CD4-positive, CD25-positive, alpha-beta regulatory T cell (primary cell): ENCODE measurements at regions not wholly inside any gene's neighbourhood (a gene's known extent, or its start where the extent isn't known, plus 50 kb on each side); places are given as distances from the start of the nearest gene placed in this dataset.

ENCODE experiments used
- ATAC-seq, 2 donors: fragments of 150-1000 bp; cut with Tn5 transposase; one replicate each; pipeline ENCODE4 v1.10.0; 2021; ENCODE audit warnings: low read depth in 2 of 2, moderate number of reproducible peaks in 2 of 2, moderate library complexity in 1 of 2
- DNase-seq, 3 donors: peaks; one replicate each; pipeline versions ENCODE4 v3.0.0 to v3.0.0-alpha.2; 2012 to 2022; ENCODE audit warnings: mixed read lengths in 1 of 3
- H3K27ac ChIP-seq: one replicate; pipeline ENCODE4 v1.7.0; 2013; ENCODE audit warnings: mild to moderate bottlenecking, low read length; ENCODE audit not compliant: insufficient read depth, poor library complexity, severe bottlenecking
- H3K27me3 ChIP-seq: one replicate; pipeline ENCODE4 v1.7.0; 2013; ENCODE audit warnings: low read length; ENCODE audit not compliant: control insufficient read depth, insufficient read depth
- H3K36me3 ChIP-seq: one replicate; pipeline ENCODE4 v1.7.0; 2013; ENCODE audit warnings: mild to moderate bottlenecking, low read length, moderate library complexity; ENCODE audit not compliant: control insufficient read depth, insufficient read depth
- H3K4me1 ChIP-seq: 2 replicates; pipeline ENCODE4 v1.7.0; 2013; ENCODE audit warnings: mild to moderate bottlenecking, low read length; ENCODE audit not compliant: insufficient read depth, control insufficient read depth, poor library complexity, severe bottlenecking
- H3K4me3 ChIP-seq: one replicate; pipeline ENCODE4 v1.7.0; 2013; ENCODE audit warnings: low read depth, mild to moderate bottlenecking, low read length, moderate library complexity
- H3K9me3 ChIP-seq, 2 experiments: 1 replicate in 1 of 2; 2 replicates in 1 of 2; pipeline ENCODE4 v1.7.0; 2013; ENCODE audit warnings: low read length in 2 of 2, mild to moderate bottlenecking in 1 of 2, moderate library complexity in 1 of 2; ENCODE audit not compliant: control insufficient read depth in 2 of 2
- H3K27ac Mint-ChIP-seq, 3 donors: one replicate each; pipeline ENCODE4 v1.8.0; 2020 to 2022; ENCODE audit warnings: mild to moderate bottlenecking in 3 of 3, mixed read lengths in 3 of 3, moderate library complexity in 2 of 3
- H3K27me3 Mint-ChIP-seq: one replicate; pipeline ENCODE4 v1.8.0; 2022; ENCODE audit warnings: mild to moderate bottlenecking, mixed read lengths
- H3K36me3 Mint-ChIP-seq: one replicate; pipeline ENCODE4 v1.8.0; 2020; ENCODE audit warnings: mixed read lengths
- H3K4me1 Mint-ChIP-seq, 4 donors: one replicate each; pipeline ENCODE4 v1.8.0; 2020 to 2022; ENCODE audit warnings: mixed read lengths in 4 of 4, mild to moderate bottlenecking in 1 of 4
- H3K4me3 Mint-ChIP-seq, 4 donors: one replicate each; pipeline ENCODE4 v1.8.0; 2020 to 2022; ENCODE audit warnings: mild to moderate bottlenecking in 4 of 4, mixed read lengths in 4 of 4, moderate library complexity in 3 of 4
- H3K9me3 Mint-ChIP-seq, 7 donors: one replicate each; pipeline ENCODE4 v1.8.0; 2020 to 2022; ENCODE audit warnings: mixed read lengths in 7 of 7, mild to moderate bottlenecking in 3 of 7, moderate library complexity in 2 of 7

GRCh38 chr14:95597784-95598211 is 62.9 kb downstream of the GLRX5 start:
- no peaks in the 10 kb centered on the region for H3K36me3 ChIP-seq
- H3K4me1 Mint-ChIP-seq: no peaks in the 10 kb centered on the region
- peaks cover 18% of the 10 kb centered on the region for H3K27me3 Mint-ChIP-seq
- H3K27ac Mint-ChIP-seq: no peak overlapping the region
- H3K27ac ChIP-seq: no peak overlapping the region
- H3K9me3 Mint-ChIP-seq: peaks cover 0 to 4% (median 0%) of the 10 kb centered on the region in 7 donors
- no peak overlapping the region for H3K4me3 Mint-ChIP-seq
- H3K4me3 ChIP-seq: no peak overlapping the region
- no peaks in the 10 kb centered on the region for H3K36me3 Mint-ChIP-seq
- H3K27me3 ChIP-seq: peaks cover 24% of the 10 kb centered on the region
- no peaks in the 10 kb centered on the region for H3K4me1 ChIP-seq
- ATAC-seq (no peak), DNase-seq (no peak)
- no peaks in the 10 kb centered on the region for H3K9me3 ChIP-seq

- DNase-seq (no peak), ATAC-seq (no peak)
- H3K27me3 ChIP-seq: peaks cover 22% of the 10 kb centered on the region
- Mint-ChIP-seq H3K9me3 (peaks cover 0 to 4% (median 0%) of the 10 kb centered on the region in 7 donors), H3K27me3 (peaks cover 21% of the 10 kb centered on the region), H3K27ac (no peak overlapping the region), H3K4me1 (no peaks in the 10 kb centered on the region), H3K4me3 (no peak overlapping the region), H3K36me3 (no peaks in the 10 kb centered on the region)
- no peaks in the 10 kb centered on the region for H3K4me1 ChIP-seq
- H3K27ac ChIP-seq: no peak overlapping the region
- no peaks in the 10 kb centered on the region for H3K9me3 ChIP-seq
- no peaks in the 10 kb centered on the region for H3K36me3 ChIP-seq
- no peak overlapping the region for H3K4me3 ChIP-seq
These were observed 66.8 kb downstream of the GLRX5 start for GRCh38 chr14:95601650-95602049.

- H3K4me1 ChIP-seq: no peaks in the 10 kb centered on the region
- ATAC-seq (no peak), DNase-seq (no peak)
- Mint-ChIP-seq H3K9me3 (peaks cover 0 to 4% (median 0%) of the 10 kb centered on the region in 7 donors), H3K36me3 (no peaks in the 10 kb centered on the region), H3K27me3 (peaks cover 15% of the 10 kb centered on the region), H3K4me1 (no peaks in the 10 kb centered on the region), H3K4me3 (no peak overlapping the region), H3K27ac (no peak overlapping the region)
- no peak overlapping the region for H3K4me3 ChIP-seq
- H3K27ac ChIP-seq: no peak overlapping the region
- H3K27me3 ChIP-seq: peaks cover 17% of the 10 kb centered on the region
- H3K9me3 ChIP-seq: no peaks in the 10 kb centered on the region
- no peaks in the 10 kb centered on the region for H3K36me3 ChIP-seq
These were observed 68.6 kb downstream of the GLRX5 start for GRCh38 chr14:95603415-95603814.

GRCh38 chr14:95606266-95606665 is 71.4 kb downstream of the GLRX5 start:
- Histone ChIP-seq H3K4me1 (no peaks in the 10 kb centered on the region), H3K27me3 (peaks cover 8% of the 10 kb centered on the region), H3K36me3 (no peaks in the 10 kb centered on the region), H3K4me3 (no peak overlapping the region), H3K27ac (no peak overlapping the region), H3K9me3 (no peaks in the 10 kb centered on the region)
- DNase-seq: no peak
- Mint-ChIP-seq H3K9me3 (peaks cover 0 to 2% (median 0%) of the 10 kb centered on the region in 7 donors), H3K27me3 (peaks cover 13% of the 10 kb centered on the region), H3K4me3 (no peak overlapping the region), H3K27ac (no peak overlapping the region), H3K36me3 (no peaks in the 10 kb centered on the region), H3K4me1 (no peaks in the 10 kb centered on the region)
- ATAC-seq: no peak

- Histone ChIP-seq H3K4me3 (no peak overlapping the region), H3K36me3 (no peaks in the 10 kb centered on the region), H3K4me1 (no peaks in the 10 kb centered on the region), H3K9me3 (no peaks in the 10 kb centered on the region), H3K27me3 (peaks cover 7% of the 10 kb centered on the region), H3K27ac (no peak overlapping the region)
- no peaks in the 10 kb centered on the region for H3K4me1 Mint-ChIP-seq
- ATAC-seq (no peak), DNase-seq (no peak)
- H3K4me3 Mint-ChIP-seq: no peak overlapping the region
- H3K27ac Mint-ChIP-seq: no peak overlapping the region
- peaks cover 31% of the 10 kb centered on the region for H3K27me3 Mint-ChIP-seq
- no peaks in the 10 kb centered on the region for H3K36me3 Mint-ChIP-seq
- peaks cover 0 to 2% (median 0%) of the 10 kb centered on the region in 7 donors for H3K9me3 Mint-ChIP-seq
These were observed 73.9 kb downstream of the GLRX5 start for GRCh38 chr14:95608637-95609235.

GRCh38 chr14:95609398-95609990 is 74.6 kb downstream of the GLRX5 start:
- Histone ChIP-seq H3K27ac (no peak overlapping the region), H3K27me3 (peaks cover 7% of the 10 kb centered on the region), H3K9me3 (no peaks in the 10 kb centered on the region), H3K36me3 (no peaks in the 10 kb centered on the region), H3K4me3 (no peak overlapping the region), H3K4me1 (no peaks in the 10 kb centered on the region)
- Mint-ChIP-seq H3K27ac (peak overlapping the region in 1 of 3 donors; percentile 18), H3K36me3 (no peaks in the 10 kb centered on the region), H3K27me3 (peaks cover 31% of the 10 kb centered on the region), H3K9me3 (no peaks in the 10 kb centered on the region), H3K4me1 (no peaks in the 10 kb centered on the region), H3K4me3 (no peak overlapping the region)
- no peak for ATAC-seq
- peak in 1 of 3 donors; percentile 15 for DNase-seq

GRCh38 chr14:95611293-95611880 is 74.8 kb upstream of the TCL1B start:
- H3K36me3 ChIP-seq: no peaks in the 10 kb centered on the region
- Mint-ChIP-seq H3K9me3 (no peaks in the 10 kb centered on the region), H3K27me3 (peaks cover 27% of the 10 kb centered on the region), H3K27ac (no peak overlapping the region), H3K4me3 (no peak overlapping the region), H3K4me1 (no peaks in the 10 kb centered on the region), H3K36me3 (no peaks in the 10 kb centered on the region)
- peaks cover 7% of the 10 kb centered on the region for H3K27me3 ChIP-seq
- no peak for ATAC-seq
- no peak overlapping the region for H3K27ac ChIP-seq
- H3K4me3 ChIP-seq: no peak overlapping the region
- no peaks in the 10 kb centered on the region for H3K9me3 ChIP-seq
- H3K4me1 ChIP-seq: no peaks in the 10 kb centered on the region
- DNase-seq: no peak

- H3K4me1 ChIP-seq: no peaks in the 10 kb centered on the region
- Mint-ChIP-seq H3K4me3 (no peak overlapping the region), H3K9me3 (no peaks in the 10 kb centered on the region), H3K36me3 (no peaks in the 10 kb centered on the region), H3K4me1 (no peaks in the 10 kb centered on the region), H3K27ac (no peak overlapping the region), H3K27me3 (peaks cover 24% of the 10 kb centered on the region)
- ATAC-seq (no peak), DNase-seq (no peak)
- no peak overlapping the region for H3K4me3 ChIP-seq
- H3K36me3 ChIP-seq: no peaks in the 10 kb centered on the region
- no peaks in the 10 kb centered on the region for H3K9me3 ChIP-seq
- H3K27ac ChIP-seq: no peak overlapping the region
- peaks cover 5% of the 10 kb centered on the region for H3K27me3 ChIP-seq
These were observed 71.9 kb upstream of the TCL1B start for GRCh38 chr14:95614349-95614748.
